ENCODE measurements at regions not wholly inside any gene's neighbourhood (a gene's known extent, or its start where the extent isn't known, plus 50 kb on each side); places are given as distances from the start of the nearest gene placed in this dataset.

DNA sequence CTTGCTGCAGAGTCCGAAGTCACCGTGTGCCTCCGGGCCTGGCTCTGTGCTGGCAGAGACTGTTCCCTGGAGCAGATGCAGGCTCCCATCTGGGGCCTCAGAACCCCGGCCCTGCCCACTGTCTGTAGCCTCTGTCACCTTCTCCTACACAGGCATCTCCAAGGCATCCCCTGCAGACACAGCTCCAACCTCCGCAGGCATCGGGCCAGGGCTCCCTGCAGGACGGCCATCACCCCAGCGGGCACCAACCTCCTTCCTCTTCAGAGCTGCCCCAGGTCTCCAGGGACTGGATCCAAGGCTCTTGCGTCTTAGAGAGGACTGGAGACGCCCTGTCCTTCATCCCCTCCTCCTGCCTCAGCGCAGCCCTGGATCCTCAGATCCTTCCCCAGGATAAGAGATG is 69.9 kb upstream of the MYL10 start:
- no peak for DNase-seq
- no peak overlapping the region for H2BK12ac ChIP-seq (ENCODE audit: low read length in 2 of 2)
- H3K4me2 ChIP-seq (ENCODE audit: low read length, poor library complexity, severe bottlenecking) = no peak overlapping the region
- no peaks in the 10 kb centered on the region for H3K4me1 ChIP-seq (ENCODE audit: control insufficient read depth, insufficient read depth, low read depth, low read length)
- H3K23ac ChIP-seq (ENCODE audit: low read length in 2 of 2) = no peak overlapping the region
- no peak overlapping the region for H2BK120ac ChIP-seq (ENCODE audit: low read depth, low read length)
- H3K9me3 ChIP-seq (ENCODE audit: control insufficient read depth, low read length) = no peaks in the 10 kb centered on the region
- H2BK5ac ChIP-seq (ENCODE audit: low read depth, low read length, poor library complexity, severe bottlenecking) = no peak overlapping the region
- H3K27ac ChIP-seq (ENCODE audit: low read length, poor library complexity, severe bottlenecking) = no peak overlapping the region
- H3K4me3 ChIP-seq (ENCODE audit: insufficient read depth in 1 of 2, low read depth in 1 of 2, low read length in 2 of 2) = no peak overlapping the region
- H3K27me3 ChIP-seq (ENCODE audit: control insufficient read depth in 1 of 2, insufficient read depth in 1 of 2, low read length in 2 of 2) = peaks cover 23 to 56% of the 10 kb centered on the region in 2 experiments
- H2AFZ ChIP-seq (ENCODE audit: low read depth, low read length) = no peak overlapping the region
- H3K9ac ChIP-seq (ENCODE audit: low read length) = no peak overlapping the region
- WGBS = 92% methylated on average over 7 of the region's 11 CpGs
- H4K8ac ChIP-seq (ENCODE audit: low read length) = no peak overlapping the region
- H3K36me3 ChIP-seq (ENCODE audit: control insufficient read depth in 1 of 2, insufficient read depth in 2 of 2, low read depth in 1 of 2, low read length in 2 of 2) = no peaks in the 10 kb centered on the region
- no peaks in the 10 kb centered on the region for H3K79me1 ChIP-seq (replicated peaks; ENCODE audit: low read length, poor library complexity, severe bottlenecking)
- H3K18ac ChIP-seq (ENCODE audit: low read depth in 1 of 2, low read length in 2 of 2) = no peak overlapping the region
- H4K91ac ChIP-seq (ENCODE audit: low read length) = no peak overlapping the region
- no peak overlapping the region for H3K14ac ChIP-seq (ENCODE audit: low read length in 2 of 2)
- no peak overlapping the region for H3K4ac ChIP-seq (ENCODE audit: low read depth in 1 of 2, low read length in 2 of 2)
- H2BK15ac ChIP-seq (ENCODE audit: low read depth, poor library complexity, severe bottlenecking) = no peak overlapping the region
- no peak overlapping the region for H2AK5ac ChIP-seq (ENCODE audit: low read length, severe bottlenecking)

DNA sequence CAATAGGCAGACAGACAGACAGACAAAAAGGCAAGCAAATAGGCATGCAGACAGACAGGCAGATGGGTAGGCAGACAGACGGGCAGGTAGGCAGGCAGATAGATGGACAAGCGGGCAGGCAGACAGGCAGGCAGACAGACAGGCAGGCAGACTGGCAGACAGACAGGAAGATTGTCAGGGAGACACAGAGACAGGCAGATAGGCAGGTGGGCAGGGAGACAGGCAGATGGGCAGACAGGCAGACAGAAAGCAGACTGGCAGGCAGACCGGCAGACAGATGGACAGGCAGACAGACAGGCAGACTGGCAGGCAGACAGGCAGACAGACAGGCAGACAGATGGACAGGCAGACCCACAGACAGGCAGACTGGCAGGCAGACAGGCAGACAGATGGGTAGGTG is 70.3 kb upstream of the MYL10 start:
- WGBS = 95% methylated on average over 3 of the region's 3 CpGs
- Histone ChIP-seq H4K91ac (ENCODE audit: low read length) (no peak overlapping the region), H2BK120ac (ENCODE audit: low read depth, low read length) (no peak overlapping the region)

GRCh38 chr7:101699881-101700823 is 71.1 kb upstream of the MYL10 start:
- WGBS = 81% methylated on average over 25 of the region's 28 CpGs
- Histone ChIP-seq H4K91ac (ENCODE audit: low read length) (no peak overlapping the region), H2AFZ (ENCODE audit: low read depth, low read length) (no peak overlapping the region), H3K36me3 (ENCODE audit: control insufficient read depth in 1 of 2, insufficient read depth in 2 of 2, low read depth in 1 of 2, low read length in 2 of 2) (no peaks in the 10 kb centered on the region), H3K14ac (ENCODE audit: low read length in 2 of 2) (peak overlapping the region in 1 of 2 experiments; percentile 95), H4K8ac (ENCODE audit: low read length) (no peak overlapping the region), H2BK120ac (ENCODE audit: low read depth, low read length) (no peak overlapping the region), H3K9me3 (ENCODE audit: control insufficient read depth, low read length) (no peaks in the 10 kb centered on the region), H3K27ac (ENCODE audit: low read length, poor library complexity, severe bottlenecking) (no peak overlapping the region), H2BK5ac (ENCODE audit: low read depth, low read length, poor library complexity, severe bottlenecking) (no peak overlapping the region), H3K79me1 (replicated peaks; ENCODE audit: low read length, poor library complexity, severe bottlenecking) (no peaks in the 10 kb centered on the region), H2BK15ac (ENCODE audit: low read depth, poor library complexity, severe bottlenecking) (no peak overlapping the region), H3K4me2 (ENCODE audit: low read length, poor library complexity, severe bottlenecking) (no peak overlapping the region), H3K23ac (ENCODE audit: low read length in 2 of 2) (no peak overlapping the region), H2BK12ac (ENCODE audit: low read length in 2 of 2) (no peak overlapping the region), H3K18ac (ENCODE audit: low read depth in 1 of 2, low read length in 2 of 2) (no peak overlapping the region), H3K27me3 (ENCODE audit: control insufficient read depth in 1 of 2, insufficient read depth in 1 of 2, low read length in 2 of 2) (peaks cover 23 to 56% of the 10 kb centered on the region in 2 experiments), H3K4ac (ENCODE audit: low read depth in 1 of 2, low read length in 2 of 2) (no peak overlapping the region), H3K4me1 (ENCODE audit: control insufficient read depth, insufficient read depth, low read depth, low read length) (no peaks in the 10 kb centered on the region), H3K4me3 (ENCODE audit: insufficient read depth in 1 of 2, low read depth in 1 of 2, low read length in 2 of 2) (no peak overlapping the region), H3K9ac (ENCODE audit: low read length) (no peak overlapping the region), H2AK5ac (ENCODE audit: low read length, severe bottlenecking) (no peak overlapping the region)
- no peak for DNase-seq

More for the DNA sequence above, 70.3 kb upstream of the MYL10 start:
- no peak overlapping the region for H2BK12ac ChIP-seq (ENCODE audit: low read length in 2 of 2)
- H3K79me1 ChIP-seq (replicated peaks; ENCODE audit: low read length, poor library complexity, severe bottlenecking) = no peaks in the 10 kb centered on the region
- peaks cover 23 to 54% of the 10 kb centered on the region in 2 experiments for H3K27me3 ChIP-seq (ENCODE audit: control insufficient read depth in 1 of 2, insufficient read depth in 1 of 2, low read length in 2 of 2)
- H2AK5ac ChIP-seq (ENCODE audit: low read length, severe bottlenecking) = no peak overlapping the region
- H3K14ac ChIP-seq (ENCODE audit: low read length in 2 of 2) = peak overlapping the region in 1 of 2 experiments; percentile 95
- no peak overlapping the region for H2BK5ac ChIP-seq (ENCODE audit: low read depth, low read length, poor library complexity, severe bottlenecking)
- no peaks in the 10 kb centered on the region for H3K4me1 ChIP-seq (ENCODE audit: control insufficient read depth, insufficient read depth, low read depth, low read length)
- H3K27ac ChIP-seq (ENCODE audit: low read length, poor library complexity, severe bottlenecking) = no peak overlapping the region
- H4K8ac ChIP-seq (ENCODE audit: low read length) = no peak overlapping the region
- no peak overlapping the region for H3K4me3 ChIP-seq (ENCODE audit: insufficient read depth in 1 of 2, low read depth in 1 of 2, low read length in 2 of 2)
- no peak overlapping the region for H3K4me2 ChIP-seq (ENCODE audit: low read length, poor library complexity, severe bottlenecking)
- H2AFZ ChIP-seq (ENCODE audit: low read depth, low read length) = no peak overlapping the region
- no peak overlapping the region for H3K9ac ChIP-seq (ENCODE audit: low read length)
- no peaks in the 10 kb centered on the region for H3K36me3 ChIP-seq (ENCODE audit: control insufficient read depth in 1 of 2, insufficient read depth in 2 of 2, low read depth in 1 of 2, low read length in 2 of 2)
- no peak overlapping the region for H3K23ac ChIP-seq (ENCODE audit: low read length in 2 of 2)
- H3K4ac ChIP-seq (ENCODE audit: low read depth in 1 of 2, low read length in 2 of 2) = no peak overlapping the region
- DNase-seq = no peak
- no peak overlapping the region for H2BK15ac ChIP-seq (ENCODE audit: low read depth, poor library complexity, severe bottlenecking)
- H3K18ac ChIP-seq (ENCODE audit: low read depth in 1 of 2, low read length in 2 of 2) = no peak overlapping the region
- H3K9me3 ChIP-seq (ENCODE audit: control insufficient read depth, low read length) = no peaks in the 10 kb centered on the region

DNA sequence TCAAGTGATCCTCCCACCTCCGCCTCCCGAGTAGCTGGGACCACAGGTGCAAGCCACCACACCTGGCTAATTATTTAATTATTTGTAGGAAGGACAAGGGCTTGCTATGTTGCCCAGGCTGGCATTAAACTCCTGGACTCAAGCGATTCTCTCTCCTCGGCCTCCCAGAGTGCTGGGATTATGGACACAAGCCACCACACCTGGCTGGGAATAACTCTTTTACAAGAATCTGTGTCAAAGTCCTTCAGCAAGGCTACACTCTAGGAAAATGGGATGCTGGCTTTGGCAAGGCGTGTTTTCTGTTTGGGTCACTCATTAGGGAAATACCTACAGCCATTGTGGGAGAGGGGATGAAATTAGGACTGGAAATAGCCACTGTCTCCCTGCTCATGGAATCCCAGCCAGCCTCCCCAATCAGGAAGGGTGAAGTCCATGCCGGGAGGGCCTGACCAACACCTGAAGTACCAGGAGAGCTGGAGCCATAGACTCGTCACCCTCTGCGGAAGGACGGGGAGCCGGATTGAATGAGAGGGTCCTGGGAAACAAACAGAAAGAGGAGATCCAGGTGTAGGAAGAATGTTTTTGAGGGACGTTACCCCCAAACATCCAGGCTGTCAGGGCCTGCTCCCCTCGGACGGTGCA is 72.2 kb upstream of the MYL10 start:
- H2AK5ac ChIP-seq (ENCODE audit: low read length, severe bottlenecking) = no peak overlapping the region
- H3K18ac ChIP-seq (ENCODE audit: low read depth in 1 of 2, low read length in 2 of 2) = no peak overlapping the region
- no peak overlapping the region for H2AFZ ChIP-seq (ENCODE audit: low read depth, low read length)
- H3K4me3 ChIP-seq (ENCODE audit: insufficient read depth in 1 of 2, low read depth in 1 of 2, low read length in 2 of 2) = no peak overlapping the region
- H4K8ac ChIP-seq (ENCODE audit: low read length) = no peak overlapping the region
- peaks cover 24 to 63% of the 10 kb centered on the region in 2 experiments for H3K27me3 ChIP-seq (ENCODE audit: control insufficient read depth in 1 of 2, insufficient read depth in 1 of 2, low read length in 2 of 2)
- DNase-seq = no peak
- H2BK12ac ChIP-seq (ENCODE audit: low read length in 2 of 2) = no peak overlapping the region
- H2BK15ac ChIP-seq (ENCODE audit: low read depth, poor library complexity, severe bottlenecking) = no peak overlapping the region
- no peaks in the 10 kb centered on the region for H3K4me1 ChIP-seq (ENCODE audit: control insufficient read depth, insufficient read depth, low read depth, low read length)
- H2BK5ac ChIP-seq (ENCODE audit: low read depth, low read length, poor library complexity, severe bottlenecking) = no peak overlapping the region
- no peaks in the 10 kb centered on the region for H3K79me1 ChIP-seq (replicated peaks; ENCODE audit: low read length, poor library complexity, severe bottlenecking)
- no peak overlapping the region for H3K27ac ChIP-seq (ENCODE audit: low read length, poor library complexity, severe bottlenecking)
- no peak overlapping the region for H3K23ac ChIP-seq (ENCODE audit: low read length in 2 of 2)
- 92% methylated on average over 13 of the region's 13 CpGs for WGBS
- no peak overlapping the region for H3K9ac ChIP-seq (ENCODE audit: low read length)
- H3K36me3 ChIP-seq (ENCODE audit: control insufficient read depth in 1 of 2, insufficient read depth in 2 of 2, low read depth in 1 of 2, low read length in 2 of 2) = no peaks in the 10 kb centered on the region
- H4K91ac ChIP-seq (ENCODE audit: low read length) = no peak overlapping the region
- H3K14ac ChIP-seq (ENCODE audit: low read length in 2 of 2) = no peak overlapping the region
- H3K4me2 ChIP-seq (ENCODE audit: low read length, poor library complexity, severe bottlenecking) = no peak overlapping the region
- H2BK120ac ChIP-seq (ENCODE audit: low read depth, low read length) = no peak overlapping the region
- H3K4ac ChIP-seq (ENCODE audit: low read depth in 1 of 2, low read length in 2 of 2) = no peak overlapping the region
- H3K9me3 ChIP-seq (ENCODE audit: control insufficient read depth, low read length) = no peaks in the 10 kb centered on the region
